GM12864 (cell line): ENCODE measurements at regions not wholly inside any gene's neighbourhood (a gene's known extent, or its start where the extent isn't known, plus 50 kb on each side); places are given as distances from the start of the nearest gene placed in this dataset.

ENCODE experiments used
- DNase-seq: peaks from one replicate; pipeline ENCODE4 v3.0.0-alpha.2; 2011; ENCODE audit warnings: low read depth
- H3K4me3 ChIP-seq: 2 replicates; pipeline ENCODE4 v1.5.1; 2011; ENCODE audit warnings: mild to moderate bottlenecking, low read depth, low read length, control low read depth
- TF ChIP-seq, protein P1 (sequence below): IDR thresholded peaks from 2 replicates; pipeline ENCODE4 v1.5.1; 2011; ENCODE audit warnings: low read depth, mild to moderate bottlenecking, moderate library complexity, low read length, control low read depth, inconsistent platforms; ENCODE audit errors: missing control alignments

- H3K4me3 ChIP-seq, result no peak overlapping the region
- TF ChIP-seq, protein P1, sequence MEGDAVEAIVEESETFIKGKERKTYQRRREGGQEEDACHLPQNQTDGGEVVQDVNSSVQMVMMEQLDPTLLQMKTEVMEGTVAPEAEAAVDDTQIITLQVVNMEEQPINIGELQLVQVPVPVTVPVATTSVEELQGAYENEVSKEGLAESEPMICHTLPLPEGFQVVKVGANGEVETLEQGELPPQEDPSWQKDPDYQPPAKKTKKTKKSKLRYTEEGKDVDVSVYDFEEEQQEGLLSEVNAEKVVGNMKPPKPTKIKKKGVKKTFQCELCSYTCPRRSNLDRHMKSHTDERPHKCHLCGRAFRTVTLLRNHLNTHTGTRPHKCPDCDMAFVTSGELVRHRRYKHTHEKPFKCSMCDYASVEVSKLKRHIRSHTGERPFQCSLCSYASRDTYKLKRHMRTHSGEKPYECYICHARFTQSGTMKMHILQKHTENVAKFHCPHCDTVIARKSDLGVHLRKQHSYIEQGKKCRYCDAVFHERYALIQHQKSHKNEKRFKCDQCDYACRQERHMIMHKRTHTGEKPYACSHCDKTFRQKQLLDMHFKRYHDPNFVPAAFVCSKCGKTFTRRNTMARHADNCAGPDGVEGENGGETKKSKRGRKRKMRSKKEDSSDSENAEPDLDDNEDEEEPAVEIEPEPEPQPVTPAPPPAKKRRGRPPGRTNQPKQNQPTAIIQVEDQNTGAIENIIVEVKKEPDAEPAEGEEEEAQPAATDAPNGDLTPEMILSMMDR, result no peak
- DNase-seq, result no peak
Observed at GRCh38 chr5:125169396-125169795, 423.0 kb upstream of the ZNF608 start.

- H3K4me3 ChIP-seq, result no peak overlapping the region
- TF ChIP-seq, protein P1, result no peak
- no peak for DNase-seq
Observed at GRCh38 chr5:125171641-125172040, 425.2 kb upstream of the ZNF608 start.

DNA sequence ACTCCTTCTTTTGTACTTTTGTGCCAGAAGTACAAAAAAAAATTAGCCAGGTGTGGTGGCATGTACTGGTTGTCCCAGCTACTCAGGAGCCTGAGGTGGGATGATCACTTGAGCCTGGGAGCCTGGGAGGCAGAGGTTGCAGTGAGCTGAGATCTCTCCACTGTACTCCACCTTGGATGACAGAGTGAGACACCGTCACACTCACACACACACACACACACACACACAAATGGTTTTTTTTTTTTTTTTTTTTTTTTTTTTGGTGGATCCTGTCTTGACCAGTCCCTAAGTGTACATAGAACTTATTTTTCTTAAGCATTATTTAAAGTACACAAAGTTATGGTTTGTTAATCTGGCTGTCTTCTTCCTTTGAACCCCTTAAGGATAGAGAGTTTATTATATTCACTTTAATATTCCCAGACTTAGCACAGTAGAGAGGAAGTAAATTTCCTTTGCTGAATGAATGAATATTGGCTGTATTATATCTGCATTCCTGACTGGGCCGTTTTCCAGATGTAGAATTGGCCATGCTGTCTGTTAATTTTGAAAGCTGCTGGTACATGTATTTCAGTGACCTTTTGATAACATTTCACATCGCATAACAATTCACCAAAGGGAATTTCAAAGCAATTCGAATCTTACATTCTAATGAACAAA lies 429.0 kb upstream of the ZNF608 start:
- no peak overlapping the region for H3K4me3 ChIP-seq
- no peak for DNase-seq
- TF ChIP-seq, protein P1, result no peak

DNA sequence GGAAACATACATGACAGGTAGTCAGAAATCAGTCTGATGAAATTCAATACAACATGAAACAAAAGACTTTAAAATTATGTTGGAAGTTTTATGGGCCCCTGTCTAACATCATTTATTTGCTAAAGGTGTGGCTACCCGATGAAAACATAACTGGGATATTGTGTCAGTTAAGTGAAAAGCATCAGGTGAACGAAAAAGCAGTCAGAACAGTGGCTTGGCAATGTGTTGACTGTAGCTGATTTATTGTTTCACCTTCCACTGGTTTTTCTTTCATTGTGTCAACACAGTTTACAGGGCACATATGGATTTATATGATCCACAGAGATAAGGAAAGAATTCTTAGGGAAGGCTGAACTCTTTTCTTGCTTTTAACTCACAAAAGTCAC lies 429.6 kb upstream of the ZNF608 start:
- TF ChIP-seq, protein P1, result no peak

DNA sequence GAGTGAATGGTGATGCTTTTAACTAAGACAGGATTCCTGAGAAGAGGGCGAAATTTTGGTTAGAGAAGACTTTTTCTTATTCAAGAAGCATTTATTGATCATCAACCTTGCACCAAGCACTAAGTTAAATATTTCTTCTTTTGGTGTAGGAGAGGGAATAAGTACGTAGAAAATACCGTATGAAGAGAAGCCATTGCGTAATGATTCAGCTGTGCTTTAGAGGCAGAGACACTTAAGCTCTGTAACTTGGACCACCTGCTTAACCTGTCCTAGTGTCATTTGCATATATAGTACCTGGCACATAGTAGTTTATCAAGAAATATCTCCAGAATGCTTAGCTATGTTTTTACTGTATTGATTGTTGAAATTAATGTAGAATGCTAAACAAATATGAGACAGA lies 430.9 kb upstream of the ZNF608 start:
- TF ChIP-seq, protein P1, result no peak
- no peak for DNase-seq
- H3K4me3 ChIP-seq, result no peak overlapping the region

More for the DNA sequence above, 429.6 kb upstream of the ZNF608 start:
- no peak overlapping the region for H3K4me3 ChIP-seq
- no peak for DNase-seq

GRCh38 chr5:125179612-125180011 lies 433.2 kb upstream of the ZNF608 start:
- TF ChIP-seq, protein P1, result no peak
- no peak for DNase-seq
- H3K4me3 ChIP-seq, result no peak overlapping the region

- TF ChIP-seq, protein P1, result no peak
- H3K4me3 ChIP-seq, result no peak overlapping the region
- no peak for DNase-seq
Observed at GRCh38 chr5:125180231-125180829, 433.9 kb upstream of the ZNF608 start.
